Prostate gland (tissue), 2 donors: ENCODE measurements at regions not wholly inside any gene's neighbourhood (a gene's known extent, or its start where the extent isn't known, plus 50 kb on each side); places are given as distances from the start of the nearest gene placed in this dataset.

Source experiments
- CTCF ChIP-seq, 4 experiments: fragments of 200-600 bp in 2 of 4; fragments of 450-650 bp in 2 of 4; sonication (generic) in 2 of 4; IDR thresholded peaks; 1 replicate in 3 of 4; 2 replicates in 1 of 4; pipeline ENCODE4 v1.5.1; 2016 to 2019; ENCODE audit warnings: antibody characterized with exemption in 4 of 4, mild to moderate bottlenecking in 2 of 4, moderate library complexity in 2 of 4
- POLR2A ChIP-seq: fragments of 450-650 bp; IDR thresholded peaks from one replicate; pipeline ENCODE4 v1.6.1; 2016; ENCODE audit warnings: antibody characterized with exemption, mild to moderate bottlenecking
- POLR2AphosphoS5 ChIP-seq: sonication (generic); formaldehyde crosslinking; IDR thresholded peaks from one replicate; pipeline ENCODE4 v1.6.1; 2017; ENCODE audit warnings: antibody characterized with exemption

- TF ChIP-seq CTCF (IDR thresholded peaks at IDR 0.05) (no peak), POLR2AphosphoS5 (no peak), POLR2A (no peak)
Observed at GRCh38 chr4:174023641-174024040, 259.8 kb downstream of the FBXO8 start.
